ENCODE measurements at regions not wholly inside any gene's neighbourhood (a gene's known extent, or its start where the extent isn't known, plus 50 kb on each side); places are given as distances from the start of the nearest gene placed in this dataset.

- no peak for DNase-seq
Measured at GRCh38 chr12:78795934-78796445, 68.6 kb upstream of the SYT1 start.

- no peak for DNase-seq
Measured at GRCh38 chr12:78797196-78797931, 67.2 kb upstream of the SYT1 start.

GRCh38 chr12:78799649-78800048 is 64.9 kb upstream of the SYT1 start:
- no peak for DNase-seq

- no peak for DNase-seq
Measured at GRCh38 chr12:78802593-78802992, 62.0 kb upstream of the SYT1 start.

GRCh38 chr12:78804262-78804661 is 60.3 kb upstream of the SYT1 start:
- DNase-seq = no peak
